ENCODE measurements at regions not wholly inside any gene's neighbourhood (a gene's known extent, or its start where the extent isn't known, plus 50 kb on each side); places are given as distances from the start of the nearest gene placed in this dataset.

DNA sequence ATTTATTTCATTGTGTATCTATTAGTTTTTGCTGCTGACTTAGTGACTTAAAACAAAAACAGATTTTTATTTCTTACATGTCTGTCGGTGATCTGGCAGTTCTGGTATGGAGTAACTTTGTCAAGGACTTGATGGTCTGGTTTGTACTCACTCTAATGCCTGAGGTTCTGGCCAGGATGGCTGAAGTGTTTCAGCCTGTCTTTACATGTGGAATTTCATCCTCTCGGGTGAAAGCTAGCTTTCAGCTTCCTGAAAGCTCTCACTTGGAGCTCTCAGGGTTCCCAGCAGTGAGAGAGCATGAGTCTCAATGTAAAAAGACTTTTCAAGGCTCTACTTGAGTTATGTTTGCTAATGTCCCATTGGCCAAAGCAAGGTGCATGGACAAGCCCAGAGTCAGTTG is 216.4 kb downstream of the NR4A2 start:
- no peak overlapping the region for H3K56ac ChIP-seq (ENCODE audit: insufficient read length, low read depth, low read length)
- no peaks in the 10 kb centered on the region for H3K9me3 ChIP-seq (ENCODE audit: control insufficient read depth, low read depth, low read length)
- no peak overlapping the region for H3K14ac ChIP-seq (ENCODE audit: insufficient read depth, low read length)
- no peak overlapping the region for H2BK12ac ChIP-seq (ENCODE audit: insufficient read length, low read depth, low read length)
- H2BK120ac ChIP-seq (ENCODE audit: low read depth, low read length, poor library complexity, severe bottlenecking): no peak overlapping the region
- Mint-ChIP-seq H3K4me1 (no peaks in the 10 kb centered on the region), H3K27ac (no peak overlapping the region; a peak in 1 of 7 replicates), H3K36me3 (ENCODE audit: insufficient read depth in 1 of 3, low read depth in 3 of 3) (peaks cover 8 to 9% (median 9%) of the 10 kb centered on the region in 3 experiments), H3K4me3 (no peak overlapping the region), H3K27me3 (ENCODE audit: low read depth) (no peaks in the 10 kb centered on the region), H3K9me3 (peaks cover 10 to 11% of the 10 kb centered on the region in 2 experiments; a peak in 2 of 5 replicates)
- no peak overlapping the region for H4K8ac ChIP-seq (replicated peaks; ENCODE audit: insufficient read length, low read depth, low read length)
- no peaks in the 10 kb centered on the region for H3K4me1 ChIP-seq (ENCODE audit: insufficient read depth, low read length)
- H3K27me3 ChIP-seq (ENCODE audit: insufficient read depth, low read length): no peaks in the 10 kb centered on the region
- H3K4me2 ChIP-seq (ENCODE audit: insufficient read depth, insufficient read length, low read length): no peak overlapping the region
- no peaks in the 10 kb centered on the region for H3K79me2 ChIP-seq (ENCODE audit: insufficient read depth, low read length)
- no CpG with 5 or more reads among the region's 2 CpGs for WGBS (ENCODE audit: extremely low coverage, insufficient read length, low lambda C conversion rate)
- no peaks in the 10 kb centered on the region for H4K20me1 ChIP-seq (ENCODE audit: control insufficient read depth, insufficient read depth, insufficient read length)
- H2AK5ac ChIP-seq (ENCODE audit: insufficient read length, low read length): no peak overlapping the region
- H3K27ac ChIP-seq (ENCODE audit: insufficient read length, low read depth, low read length): no peak overlapping the region
- no peak overlapping the region for H2BK5ac ChIP-seq (ENCODE audit: insufficient read length, low read length)
- H3K9ac ChIP-seq (ENCODE audit: extremely low read depth, insufficient read length, low read length): no peak overlapping the region
- no peak overlapping the region for H3K18ac ChIP-seq (ENCODE audit: insufficient read length, low read depth, low read length)
- no peak overlapping the region for H3K23ac ChIP-seq (ENCODE audit: insufficient read length, low read depth, low read length)
- no peak overlapping the region for H4K91ac ChIP-seq (ENCODE audit: insufficient read length, low read depth, low read length)
- H2BK15ac ChIP-seq (ENCODE audit: low read depth, low read length): no peak overlapping the region
- TF ChIP-seq, protein P1, sequence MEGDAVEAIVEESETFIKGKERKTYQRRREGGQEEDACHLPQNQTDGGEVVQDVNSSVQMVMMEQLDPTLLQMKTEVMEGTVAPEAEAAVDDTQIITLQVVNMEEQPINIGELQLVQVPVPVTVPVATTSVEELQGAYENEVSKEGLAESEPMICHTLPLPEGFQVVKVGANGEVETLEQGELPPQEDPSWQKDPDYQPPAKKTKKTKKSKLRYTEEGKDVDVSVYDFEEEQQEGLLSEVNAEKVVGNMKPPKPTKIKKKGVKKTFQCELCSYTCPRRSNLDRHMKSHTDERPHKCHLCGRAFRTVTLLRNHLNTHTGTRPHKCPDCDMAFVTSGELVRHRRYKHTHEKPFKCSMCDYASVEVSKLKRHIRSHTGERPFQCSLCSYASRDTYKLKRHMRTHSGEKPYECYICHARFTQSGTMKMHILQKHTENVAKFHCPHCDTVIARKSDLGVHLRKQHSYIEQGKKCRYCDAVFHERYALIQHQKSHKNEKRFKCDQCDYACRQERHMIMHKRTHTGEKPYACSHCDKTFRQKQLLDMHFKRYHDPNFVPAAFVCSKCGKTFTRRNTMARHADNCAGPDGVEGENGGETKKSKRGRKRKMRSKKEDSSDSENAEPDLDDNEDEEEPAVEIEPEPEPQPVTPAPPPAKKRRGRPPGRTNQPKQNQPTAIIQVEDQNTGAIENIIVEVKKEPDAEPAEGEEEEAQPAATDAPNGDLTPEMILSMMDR (conservative IDR thresholded peaks at IDR 0.05): no peak
- no peak overlapping the region for H3K4ac ChIP-seq (ENCODE audit: low read depth, low read length)
- H3K79me1 ChIP-seq (ENCODE audit: insufficient read depth, low read depth, low read length, poor library complexity, severe bottlenecking): no peaks in the 10 kb centered on the region
- H3K23me2 ChIP-seq (ENCODE audit: insufficient read length, low read depth, low read length, poor library complexity, severe bottlenecking): no peaks in the 10 kb centered on the region
- H3T11ph ChIP-seq (ENCODE audit: low read length): no peak overlapping the region
- no peak overlapping the region for H2AFZ ChIP-seq (ENCODE audit: low read length)
- no peak for DNase-seq
- H4K5ac ChIP-seq (ENCODE audit: insufficient read length, low read depth, low read length): no peak overlapping the region
- H2BK20ac ChIP-seq (ENCODE audit: low read depth, low read length, poor library complexity, severe bottlenecking): no peak overlapping the region

Data from H9 (cell line).